Breast epithelium (tissue), 3 donors: ENCODE measurements at regions not wholly inside any gene's neighbourhood (a gene's known extent, or its start where the extent isn't known, plus 50 kb on each side); places are given as distances from the start of the nearest gene placed in this dataset.

ENCODE experiments used
- POLR2A ChIP-seq: fragments of 450-650 bp; IDR thresholded peaks from one replicate; pipeline ENCODE4 v1.6.1; 2016; ENCODE audit warnings: antibody characterized with exemption, mild to moderate bottlenecking, moderate library complexity
- POLR2AphosphoS5 ChIP-seq, 3 donors: sonication (generic); formaldehyde crosslinking; IDR thresholded peaks; one replicate each; pipeline ENCODE4 v1.6.1; 2017; ENCODE audit warnings: antibody characterized with exemption in 3 of 3
- TF ChIP-seq, protein P1 (sequence below), 3 donors: fragments of 450-650 bp; IDR thresholded peaks; one replicate each; pipeline ENCODE4 v1.5.1; 2016 to 2017; ENCODE audit warnings: antibody characterized with exemption in 3 of 3, mild to moderate bottlenecking in 3 of 3, moderate library complexity in 3 of 3

GRCh38 chr1:59230622-59231021 lies 66.3 kb upstream of the FGGY start:
- TF ChIP-seq, protein P1, sequence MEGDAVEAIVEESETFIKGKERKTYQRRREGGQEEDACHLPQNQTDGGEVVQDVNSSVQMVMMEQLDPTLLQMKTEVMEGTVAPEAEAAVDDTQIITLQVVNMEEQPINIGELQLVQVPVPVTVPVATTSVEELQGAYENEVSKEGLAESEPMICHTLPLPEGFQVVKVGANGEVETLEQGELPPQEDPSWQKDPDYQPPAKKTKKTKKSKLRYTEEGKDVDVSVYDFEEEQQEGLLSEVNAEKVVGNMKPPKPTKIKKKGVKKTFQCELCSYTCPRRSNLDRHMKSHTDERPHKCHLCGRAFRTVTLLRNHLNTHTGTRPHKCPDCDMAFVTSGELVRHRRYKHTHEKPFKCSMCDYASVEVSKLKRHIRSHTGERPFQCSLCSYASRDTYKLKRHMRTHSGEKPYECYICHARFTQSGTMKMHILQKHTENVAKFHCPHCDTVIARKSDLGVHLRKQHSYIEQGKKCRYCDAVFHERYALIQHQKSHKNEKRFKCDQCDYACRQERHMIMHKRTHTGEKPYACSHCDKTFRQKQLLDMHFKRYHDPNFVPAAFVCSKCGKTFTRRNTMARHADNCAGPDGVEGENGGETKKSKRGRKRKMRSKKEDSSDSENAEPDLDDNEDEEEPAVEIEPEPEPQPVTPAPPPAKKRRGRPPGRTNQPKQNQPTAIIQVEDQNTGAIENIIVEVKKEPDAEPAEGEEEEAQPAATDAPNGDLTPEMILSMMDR (IDR thresholded peaks at IDR 0.05): no peak
- no peak for TF ChIP-seq POLR2AphosphoS5 (IDR thresholded peaks at IDR 0.05)
- no peak for TF ChIP-seq POLR2A
